ENCODE measurements at regions not wholly inside any gene's neighbourhood (a gene's known extent, or its start where the extent isn't known, plus 50 kb on each side); places are given as distances from the start of the nearest gene placed in this dataset.
"Not testable (repeated sequence)": the region's sequence is repeated elsewhere in the genome, so short reads cannot be mapped to it uniquely, and the experiment has no call there.

- no peak for DNase-seq
Observed at GRCh38 chr1:101122452-101123166, 97.0 kb upstream of the DPH5 start.

GRCh38 chr1:101121975-101122374 is 96.4 kb upstream of the DPH5 start:
- DNase-seq, result no peak

GRCh38 chr1:101121504-101121903 is 95.9 kb upstream of the DPH5 start:
- DNase-seq, result no peak

GRCh38 chr1:101120868-101121267 is 95.3 kb upstream of the DPH5 start:
- no peak for DNase-seq

- no peak for DNase-seq
Observed at GRCh38 chr1:101119289-101119688, 93.7 kb upstream of the DPH5 start.

GRCh38 chr1:101116006-101116405 is 90.4 kb upstream of the DPH5 start:
- DNase-seq, result no peak

- DNase-seq, result no peak
Observed at GRCh38 chr1:101115112-101115511, 89.5 kb upstream of the DPH5 start.

- not testable (repeated sequence) for DNase-seq
Observed at GRCh38 chr1:101114128-101114527, 88.5 kb upstream of the DPH5 start.

GRCh38 chr1:101112051-101112780 is 86.6 kb upstream of the DPH5 start:
- DNase-seq, result no peak

- no peak for DNase-seq
Observed at GRCh38 chr1:101111461-101111860, 85.9 kb upstream of the DPH5 start.

GRCh38 chr1:101109791-101110190 is 84.2 kb upstream of the DPH5 start:
- no peak for DNase-seq

GRCh38 chr1:101108111-101108500 is 82.5 kb upstream of the DPH5 start:
- no peak for DNase-seq

- DNase-seq, result no peak
Observed at GRCh38 chr1:101107496-101108110, 82.0 kb upstream of the DPH5 start.

- no peak for DNase-seq
Observed at GRCh38 chr1:101105877-101106276, 80.3 kb upstream of the DPH5 start.

GRCh38 chr1:101102426-101103156 is 77.0 kb upstream of the DPH5 start:
- no peak for DNase-seq

- no peak for DNase-seq
Observed at GRCh38 chr1:101101360-101101759, 75.8 kb upstream of the DPH5 start.

GRCh38 chr1:101100674-101101073 is 75.1 kb upstream of the DPH5 start:
- no peak for DNase-seq

GRCh38 chr1:101098907-101099306 is 73.3 kb upstream of the DPH5 start:
- DNase-seq, result no peak

- no peak for DNase-seq
Observed at GRCh38 chr1:101098327-101098726, 72.7 kb upstream of the DPH5 start.

GRCh38 chr1:101089613-101090338 is 64.2 kb upstream of the DPH5 start:
- no peak for DNase-seq

GRCh38 chr1:101088431-101088830 is 62.8 kb upstream of the DPH5 start:
- no peak for DNase-seq

- peak; percentile 26 for DNase-seq
Observed at GRCh38 chr1:101086783-101087182, 61.2 kb upstream of the DPH5 start.

Data from left kidney (tissue), 1 donor.